ENCODE measurements at regions not wholly inside any gene's neighbourhood (a gene's known extent, or its start where the extent isn't known, plus 50 kb on each side); places are given as distances from the start of the nearest gene placed in this dataset.

DNA sequence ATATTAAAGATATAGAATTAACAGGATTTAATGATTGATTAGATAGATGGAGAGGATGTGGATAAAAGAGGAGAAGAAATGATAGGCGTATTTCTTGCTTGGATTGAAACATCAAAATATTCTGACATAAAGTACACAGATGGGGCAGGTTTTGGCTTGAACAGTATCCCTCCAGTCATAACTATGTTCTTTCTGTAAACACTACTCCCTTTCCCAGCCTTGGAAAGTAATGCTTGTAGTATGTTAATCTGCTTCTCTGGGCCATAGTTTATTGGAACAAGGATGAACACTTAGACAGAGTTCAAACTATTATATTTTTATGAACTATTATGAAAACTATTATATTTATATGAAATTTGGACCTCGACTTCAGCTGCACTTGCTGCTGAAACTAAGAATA lies 419.2 kb downstream of the AASDHPPT start:
- TF ChIP-seq EZH2 (IDR thresholded peaks at IDR 0.05; ENCODE audit: insufficient read depth, low read length): no peak
- TF ChIP-seq, protein P1, sequence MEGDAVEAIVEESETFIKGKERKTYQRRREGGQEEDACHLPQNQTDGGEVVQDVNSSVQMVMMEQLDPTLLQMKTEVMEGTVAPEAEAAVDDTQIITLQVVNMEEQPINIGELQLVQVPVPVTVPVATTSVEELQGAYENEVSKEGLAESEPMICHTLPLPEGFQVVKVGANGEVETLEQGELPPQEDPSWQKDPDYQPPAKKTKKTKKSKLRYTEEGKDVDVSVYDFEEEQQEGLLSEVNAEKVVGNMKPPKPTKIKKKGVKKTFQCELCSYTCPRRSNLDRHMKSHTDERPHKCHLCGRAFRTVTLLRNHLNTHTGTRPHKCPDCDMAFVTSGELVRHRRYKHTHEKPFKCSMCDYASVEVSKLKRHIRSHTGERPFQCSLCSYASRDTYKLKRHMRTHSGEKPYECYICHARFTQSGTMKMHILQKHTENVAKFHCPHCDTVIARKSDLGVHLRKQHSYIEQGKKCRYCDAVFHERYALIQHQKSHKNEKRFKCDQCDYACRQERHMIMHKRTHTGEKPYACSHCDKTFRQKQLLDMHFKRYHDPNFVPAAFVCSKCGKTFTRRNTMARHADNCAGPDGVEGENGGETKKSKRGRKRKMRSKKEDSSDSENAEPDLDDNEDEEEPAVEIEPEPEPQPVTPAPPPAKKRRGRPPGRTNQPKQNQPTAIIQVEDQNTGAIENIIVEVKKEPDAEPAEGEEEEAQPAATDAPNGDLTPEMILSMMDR (IDR thresholded peaks at IDR 0.05; ENCODE audit: insufficient read depth, low read depth, low read length): no peak
- H4K20me1 ChIP-seq (ENCODE audit: insufficient read depth, low read length): no peaks in the 10 kb centered on the region
- no peaks in the 10 kb centered on the region for H3K9me3 ChIP-seq (ENCODE audit: insufficient read depth, low read depth, low read length)
- peaks cover 7% of the 10 kb centered on the region for H3K4me1 Mint-ChIP-seq (ENCODE audit: low read depth, unreplicated experiment)
- no peak overlapping the region for H3K4me2 ChIP-seq (ENCODE audit: low read length)
- no peak overlapping the region for H3K4me3 Mint-ChIP-seq (ENCODE audit: unreplicated experiment)
- no peaks in the 10 kb centered on the region for H3K79me2 ChIP-seq (ENCODE audit: insufficient read depth, low read length)
- FAIRE-seq (no peak), DNase-seq (ENCODE audit: low read depth) (no peak)
- H3K9ac ChIP-seq (ENCODE audit: low read length): no peak overlapping the region
- H3K27me3 Mint-ChIP-seq (ENCODE audit: low read depth, unreplicated experiment): no peaks in the 10 kb centered on the region
- no peaks in the 10 kb centered on the region for H3K36me3 ChIP-seq (ENCODE audit: insufficient read depth, low read length)
- no peak overlapping the region for H3K4me3 ChIP-seq (ENCODE audit: insufficient read depth, low read depth, low read length)
- no peaks in the 10 kb centered on the region for H3K27me3 ChIP-seq (ENCODE audit: insufficient read depth, low read length)
- H3K27ac ChIP-seq (ENCODE audit: low read depth, low read length): no peak overlapping the region
- H2AFZ ChIP-seq (ENCODE audit: low read depth, low read length): no peak overlapping the region
- no peak overlapping the region for H3K27ac Mint-ChIP-seq (ENCODE audit: unreplicated experiment)
- H3K4me1 ChIP-seq (ENCODE audit: insufficient read depth, low read length): peaks cover 6% of the 10 kb centered on the region
- H3K9me3 Mint-ChIP-seq (ENCODE audit: unreplicated experiment): no peaks in the 10 kb centered on the region
- no peaks in the 10 kb centered on the region for H3K36me3 Mint-ChIP-seq (ENCODE audit: low read depth, unreplicated experiment)

DNA sequence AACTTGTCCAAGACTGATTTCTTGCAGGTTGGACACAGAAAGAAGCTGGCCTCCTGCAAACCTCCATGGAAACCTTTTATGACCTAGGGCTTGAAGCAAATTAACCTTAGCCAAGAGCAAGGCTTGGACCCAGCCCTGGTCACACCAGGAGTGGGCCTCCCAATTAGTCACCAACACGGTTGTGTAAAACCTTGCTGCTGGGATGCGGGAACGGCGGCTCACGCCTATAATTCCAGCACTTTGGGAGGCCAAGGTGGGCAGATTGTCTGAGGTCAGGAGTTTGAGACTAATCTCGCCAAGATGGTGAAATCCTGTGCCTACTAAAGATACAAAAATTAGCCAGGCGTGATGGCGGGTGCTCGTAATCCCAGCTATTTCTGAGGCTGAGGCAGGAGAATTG lies 419.9 kb downstream of the AASDHPPT start:
- Mint-ChIP-seq H3K36me3 (ENCODE audit: low read depth, unreplicated experiment) (no peaks in the 10 kb centered on the region), H3K27me3 (ENCODE audit: low read depth, unreplicated experiment) (no peaks in the 10 kb centered on the region), H3K9me3 (ENCODE audit: unreplicated experiment) (no peaks in the 10 kb centered on the region), H3K4me1 (ENCODE audit: low read depth, unreplicated experiment) (peaks cover 7% of the 10 kb centered on the region), H3K4me3 (ENCODE audit: unreplicated experiment) (no peak overlapping the region), H3K27ac (ENCODE audit: unreplicated experiment) (no peak overlapping the region)
- H3K4me2 ChIP-seq (ENCODE audit: low read length): no peak overlapping the region
- TF ChIP-seq EZH2 (IDR thresholded peaks at IDR 0.05; ENCODE audit: insufficient read depth, low read length): no peak
- TF ChIP-seq, protein P1 (IDR thresholded peaks at IDR 0.05; ENCODE audit: insufficient read depth, low read depth, low read length): no peak
- H3K4me1 ChIP-seq (ENCODE audit: insufficient read depth, low read length): peaks cover 6% of the 10 kb centered on the region
- no peak overlapping the region for H3K9ac ChIP-seq (ENCODE audit: low read length)
- DNase-seq (ENCODE audit: low read depth) (no peak), FAIRE-seq (no peak)
- H2AFZ ChIP-seq (ENCODE audit: low read depth, low read length): no peak overlapping the region
- no peaks in the 10 kb centered on the region for H3K36me3 ChIP-seq (ENCODE audit: insufficient read depth, low read length)
- H3K4me3 ChIP-seq (ENCODE audit: insufficient read depth, low read depth, low read length): no peak overlapping the region
- no peaks in the 10 kb centered on the region for H4K20me1 ChIP-seq (ENCODE audit: insufficient read depth, low read length)
- H3K79me2 ChIP-seq (ENCODE audit: insufficient read depth, low read length): no peaks in the 10 kb centered on the region
- H3K27me3 ChIP-seq (ENCODE audit: insufficient read depth, low read length): no peaks in the 10 kb centered on the region
- no peak overlapping the region for H3K27ac ChIP-seq (ENCODE audit: low read depth, low read length)
- no peaks in the 10 kb centered on the region for H3K9me3 ChIP-seq (ENCODE audit: insufficient read depth, low read depth, low read length)

DNA sequence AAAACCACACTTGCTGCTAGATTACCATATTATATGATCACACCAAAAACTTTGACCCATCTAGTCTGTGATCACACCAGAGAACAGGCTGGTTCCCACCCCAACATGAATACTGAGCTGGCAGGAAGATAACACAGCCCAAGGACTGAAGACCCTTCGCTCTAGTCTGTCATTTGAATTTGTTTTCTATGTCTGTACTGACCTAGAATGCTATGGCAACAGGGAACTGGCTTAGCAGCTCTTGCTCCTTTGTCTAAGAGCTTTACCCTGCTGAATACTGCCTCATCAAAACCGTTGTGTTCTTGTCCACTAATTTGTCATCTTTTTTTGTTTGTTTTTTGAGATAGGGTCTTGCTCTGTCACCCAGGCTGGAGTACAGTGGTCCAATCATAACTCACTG lies 420.4 kb downstream of the AASDHPPT start:
- H3K36me3 Mint-ChIP-seq (ENCODE audit: low read depth, unreplicated experiment): no peaks in the 10 kb centered on the region
- H3K4me3 ChIP-seq (ENCODE audit: insufficient read depth, low read depth, low read length): no peak overlapping the region
- no peak overlapping the region for H2AFZ ChIP-seq (ENCODE audit: low read depth, low read length)
- H3K27me3 Mint-ChIP-seq (ENCODE audit: low read depth, unreplicated experiment): no peaks in the 10 kb centered on the region
- H3K9ac ChIP-seq (ENCODE audit: low read length): no peak overlapping the region
- no peaks in the 10 kb centered on the region for H3K79me2 ChIP-seq (ENCODE audit: insufficient read depth, low read length)
- H3K27me3 ChIP-seq (ENCODE audit: insufficient read depth, low read length): no peaks in the 10 kb centered on the region
- no peaks in the 10 kb centered on the region for H3K9me3 Mint-ChIP-seq (ENCODE audit: unreplicated experiment)
- H3K4me3 Mint-ChIP-seq (ENCODE audit: unreplicated experiment): no peak overlapping the region
- no peaks in the 10 kb centered on the region for H3K9me3 ChIP-seq (ENCODE audit: insufficient read depth, low read depth, low read length)
- no peaks in the 10 kb centered on the region for H3K36me3 ChIP-seq (ENCODE audit: insufficient read depth, low read length)
- TF ChIP-seq, protein P1 (IDR thresholded peaks at IDR 0.05; ENCODE audit: insufficient read depth, low read depth, low read length): no peak
- TF ChIP-seq EZH2 (IDR thresholded peaks at IDR 0.05; ENCODE audit: insufficient read depth, low read length): no peak
- H3K4me1 ChIP-seq (ENCODE audit: insufficient read depth, low read length): peaks cover 6% of the 10 kb centered on the region
- no peaks in the 10 kb centered on the region for H4K20me1 ChIP-seq (ENCODE audit: insufficient read depth, low read length)
- peaks cover 7% of the 10 kb centered on the region for H3K4me1 Mint-ChIP-seq (ENCODE audit: low read depth, unreplicated experiment)
- DNase-seq (ENCODE audit: low read depth) (no peak), FAIRE-seq (no peak)
- peak overlapping the region; percentile 81 for H3K27ac Mint-ChIP-seq (ENCODE audit: unreplicated experiment)
- H3K27ac ChIP-seq (ENCODE audit: low read depth, low read length): no peak overlapping the region
- H3K4me2 ChIP-seq (ENCODE audit: low read length): no peak overlapping the region

Measured in astrocyte (in vitro differentiated cells and primary cell).